NCI-H2029 (cell line): ENCODE measurements at regions not wholly inside any gene's neighbourhood (a gene's known extent, or its start where the extent isn't known, plus 50 kb on each side); places are given as distances from the start of the nearest gene placed in this dataset.
"Not testable (repeated sequence)": the region's sequence is repeated elsewhere in the genome, so short reads cannot be mapped to it uniquely, and the experiment has no call there.

Experiments
- DNase-seq: peaks from one replicate; lab custom pipeline; 2025; lab: John Stamatoyannopoulos, UW

GRCh38 chr6:119726912-119727311 lies 377.4 kb upstream of the MAN1A1 start:
- DNase-seq: not testable (repeated sequence)

GRCh38 chr6:119726086-119726485 lies 376.5 kb upstream of the MAN1A1 start:
- DNase-seq: no peak

GRCh38 chr6:119720160-119720559 lies 370.6 kb upstream of the MAN1A1 start:
- DNase-seq: no peak

- DNase-seq: no peak
Measured at GRCh38 chr6:119717942-119718341, 368.4 kb upstream of the MAN1A1 start.

GRCh38 chr6:119716668-119717270 lies 367.2 kb upstream of the MAN1A1 start:
- no peak for DNase-seq

GRCh38 chr6:119713903-119714302 lies 364.3 kb upstream of the MAN1A1 start:
- no peak for DNase-seq

GRCh38 chr6:119686644-119687043 lies 337.1 kb upstream of the MAN1A1 start:
- DNase-seq: no peak

- DNase-seq: no peak
Measured at GRCh38 chr6:119686240-119686639, 336.7 kb upstream of the MAN1A1 start.

- no peak for DNase-seq
Measured at GRCh38 chr6:119683671-119684070, 334.1 kb upstream of the MAN1A1 start.

GRCh38 chr6:119683031-119683430 lies 333.5 kb upstream of the MAN1A1 start:
- no peak for DNase-seq

- no peak for DNase-seq
Measured at GRCh38 chr6:119678961-119679360, 329.4 kb upstream of the MAN1A1 start.

- DNase-seq: no peak
Measured at GRCh38 chr6:119677384-119677783, 327.8 kb upstream of the MAN1A1 start.

- no peak for DNase-seq
Measured at GRCh38 chr6:119676961-119677360, 327.4 kb upstream of the MAN1A1 start.

GRCh38 chr6:119676230-119676629 lies 326.7 kb upstream of the MAN1A1 start:
- DNase-seq: no peak

- DNase-seq: no peak
Measured at GRCh38 chr6:119673741-119674140, 324.2 kb upstream of the MAN1A1 start.

- no peak for DNase-seq
Measured at GRCh38 chr6:119672725-119673124, 323.2 kb upstream of the MAN1A1 start.

- no peak for DNase-seq
Measured at GRCh38 chr6:119671105-119671504, 321.5 kb upstream of the MAN1A1 start.

GRCh38 chr6:119669221-119669620 lies 319.7 kb upstream of the MAN1A1 start:
- no peak for DNase-seq

GRCh38 chr6:119665432-119665831 lies 315.9 kb upstream of the MAN1A1 start:
- not testable (repeated sequence) for DNase-seq

GRCh38 chr6:119661628-119662027 lies 312.1 kb upstream of the MAN1A1 start:
- DNase-seq: no peak

- no peak for DNase-seq
Measured at GRCh38 chr6:119661078-119661477, 311.5 kb upstream of the MAN1A1 start.

GRCh38 chr6:119658917-119659316 lies 309.4 kb upstream of the MAN1A1 start:
- DNase-seq: no peak

- DNase-seq: no peak
Measured at GRCh38 chr6:119655124-119655523, 305.6 kb upstream of the MAN1A1 start.

- no peak for DNase-seq
Measured at GRCh38 chr6:119653329-119653728, 303.8 kb upstream of the MAN1A1 start.

- no peak for DNase-seq
Measured at GRCh38 chr6:119649531-119649930, 300.0 kb upstream of the MAN1A1 start.
